PFSK-1 (cell line): ENCODE measurements at regions not wholly inside any gene's neighbourhood (a gene's known extent, or its start where the extent isn't known, plus 50 kb on each side); places are given as distances from the start of the nearest gene placed in this dataset.

Experiments used
- REST ChIP-seq, 2 experiments: IDR thresholded peaks; 2 replicates each; pipeline versions ENCODE4 v1.6.1 to v1.8.0; 2011 to 2012; ENCODE audit warnings: low read depth in 2 of 2, low read length in 2 of 2, control low read depth in 1 of 2, inconsistent platforms in 1 of 2, mild to moderate bottlenecking in 1 of 2, moderate library complexity in 1 of 2; ENCODE audit not compliant: insufficient read depth in 1 of 2
- TAF1 ChIP-seq: IDR thresholded peaks from 2 replicates; pipeline ENCODE4 v1.6.1; 2012; ENCODE audit warnings: low read length, control low read depth, borderline replicate concordance; ENCODE audit not compliant: insufficient read depth

GRCh38 chr11:134497586-134497985 is 85.5 kb upstream of the B3GAT1 start:
- TF ChIP-seq TAF1 = no peak
- TF ChIP-seq REST (IDR thresholded peaks at IDR 0.05; ENCODE audit: insufficient read depth in 1 of 2, low read depth in 2 of 2, low read length in 2 of 2) = no peak
